ENCODE measurements at regions not wholly inside any gene's neighbourhood (a gene's known extent, or its start where the extent isn't known, plus 50 kb on each side); places are given as distances from the start of the nearest gene placed in this dataset.

DNA sequence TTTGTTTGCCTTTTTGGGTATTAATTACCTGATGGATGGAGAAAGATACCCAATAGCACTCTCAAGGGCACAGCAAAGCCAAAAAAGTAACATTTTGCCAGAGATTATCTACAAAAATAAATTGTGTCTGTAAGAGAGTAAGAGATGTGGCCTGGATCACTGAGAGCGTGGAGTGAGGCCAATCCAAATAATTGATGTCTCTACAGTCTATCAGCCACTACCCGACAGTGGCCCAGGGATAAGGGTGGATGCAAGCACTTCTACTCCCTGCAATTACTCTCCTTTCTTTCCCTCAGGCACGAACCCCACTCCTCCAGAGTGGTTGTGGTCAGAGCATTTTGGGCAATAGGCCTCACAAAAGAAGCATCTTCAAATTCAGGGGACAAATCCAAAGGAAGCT is 92.3 kb upstream of the ZC3H12C start:
- in situ Hi-C loops (cut with HindIII; ENCODE audit: low sequenced_read_pairs): no loop called here
- no peak for DNase-seq (ENCODE audit: low read depth)
- H3K4me3 ChIP-seq (ENCODE audit: low read depth, low read length): no peak overlapping the region
- TF ChIP-seq, protein P1, sequence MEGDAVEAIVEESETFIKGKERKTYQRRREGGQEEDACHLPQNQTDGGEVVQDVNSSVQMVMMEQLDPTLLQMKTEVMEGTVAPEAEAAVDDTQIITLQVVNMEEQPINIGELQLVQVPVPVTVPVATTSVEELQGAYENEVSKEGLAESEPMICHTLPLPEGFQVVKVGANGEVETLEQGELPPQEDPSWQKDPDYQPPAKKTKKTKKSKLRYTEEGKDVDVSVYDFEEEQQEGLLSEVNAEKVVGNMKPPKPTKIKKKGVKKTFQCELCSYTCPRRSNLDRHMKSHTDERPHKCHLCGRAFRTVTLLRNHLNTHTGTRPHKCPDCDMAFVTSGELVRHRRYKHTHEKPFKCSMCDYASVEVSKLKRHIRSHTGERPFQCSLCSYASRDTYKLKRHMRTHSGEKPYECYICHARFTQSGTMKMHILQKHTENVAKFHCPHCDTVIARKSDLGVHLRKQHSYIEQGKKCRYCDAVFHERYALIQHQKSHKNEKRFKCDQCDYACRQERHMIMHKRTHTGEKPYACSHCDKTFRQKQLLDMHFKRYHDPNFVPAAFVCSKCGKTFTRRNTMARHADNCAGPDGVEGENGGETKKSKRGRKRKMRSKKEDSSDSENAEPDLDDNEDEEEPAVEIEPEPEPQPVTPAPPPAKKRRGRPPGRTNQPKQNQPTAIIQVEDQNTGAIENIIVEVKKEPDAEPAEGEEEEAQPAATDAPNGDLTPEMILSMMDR (IDR thresholded peaks at IDR 0.05; ENCODE audit: low read depth, low read length, missing control alignments): no peak

DNA sequence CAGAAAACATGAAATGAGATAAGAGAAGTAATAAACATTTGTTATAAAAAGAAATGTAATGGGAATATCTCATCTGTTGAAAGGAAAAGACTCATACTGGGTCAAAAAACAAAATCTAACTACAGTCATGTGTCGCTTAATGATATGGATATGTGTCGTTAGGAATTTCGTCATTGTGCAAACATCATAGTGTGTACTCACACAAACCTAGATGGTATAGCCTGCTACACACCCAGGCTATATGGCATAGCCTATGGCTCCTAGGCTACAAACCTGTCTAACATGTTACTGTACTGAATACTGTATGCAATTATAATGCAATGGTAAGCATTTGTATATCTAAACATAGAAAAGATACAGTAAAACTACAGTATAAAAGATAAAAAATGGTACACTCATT is 89.8 kb upstream of the ZC3H12C start:
- no peak overlapping the region for H3K4me3 ChIP-seq (ENCODE audit: low read depth, low read length)
- TF ChIP-seq, protein P1 (IDR thresholded peaks at IDR 0.05; ENCODE audit: low read depth, low read length, missing control alignments): no peak
- DNase-seq (ENCODE audit: low read depth): no peak
- in situ Hi-C loops (cut with HindIII; ENCODE audit: low sequenced_read_pairs): no loop called here

DNA sequence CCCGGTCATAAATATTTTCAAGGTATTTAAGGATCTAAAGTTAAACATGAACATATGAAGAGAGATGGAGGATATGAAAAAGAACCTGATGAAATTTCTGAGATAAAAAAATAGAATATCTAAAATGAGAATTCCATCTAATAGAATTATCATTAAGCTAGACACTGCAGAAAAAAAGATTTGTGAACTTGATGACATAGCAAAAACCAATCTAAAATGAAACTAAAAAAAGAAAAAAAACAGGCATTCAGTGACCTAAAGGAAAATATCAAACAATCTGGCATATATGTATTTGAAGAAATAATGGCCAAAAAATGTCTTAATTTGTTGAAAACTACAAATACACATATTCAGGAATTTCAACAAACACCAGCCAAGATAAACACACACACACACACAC is 81.6 kb upstream of the ZC3H12C start:
- in situ Hi-C loops (cut with HindIII; ENCODE audit: low sequenced_read_pairs): no loop called here
- no peak overlapping the region for H3K4me3 ChIP-seq (ENCODE audit: low read depth, low read length)
- TF ChIP-seq, protein P1 (IDR thresholded peaks at IDR 0.05; ENCODE audit: low read depth, low read length, missing control alignments): no peak

DNA sequence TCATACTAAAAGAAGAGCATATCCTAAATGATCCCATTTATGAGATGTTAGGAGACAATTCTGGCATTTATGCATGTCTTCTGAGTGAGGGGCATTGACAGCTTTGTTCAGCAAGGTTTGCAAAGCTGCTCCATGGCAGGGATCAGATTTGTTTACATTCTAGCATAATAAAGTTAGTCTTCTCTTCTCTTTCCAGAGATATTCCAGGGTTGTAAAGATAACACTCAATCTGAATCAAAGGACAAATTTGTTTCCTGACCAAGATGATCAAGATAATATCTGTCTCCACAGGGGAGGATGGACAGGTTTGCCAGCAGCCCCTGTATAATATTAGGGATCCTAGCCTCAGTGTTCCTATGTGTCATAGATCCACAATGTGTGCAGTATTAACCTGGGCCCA is 77.5 kb upstream of the ZC3H12C start:
- DNase-seq (ENCODE audit: low read depth): no peak
- in situ Hi-C loops (cut with HindIII; ENCODE audit: low sequenced_read_pairs): no loop called here
- no peak overlapping the region for H3K4me3 ChIP-seq (ENCODE audit: low read depth, low read length)
- TF ChIP-seq, protein P1 (IDR thresholded peaks at IDR 0.05; ENCODE audit: low read depth, low read length, missing control alignments): no peak

More for the DNA sequence above, 81.6 kb upstream of the ZC3H12C start:
- no peak for DNase-seq (ENCODE audit: low read depth)

DNA sequence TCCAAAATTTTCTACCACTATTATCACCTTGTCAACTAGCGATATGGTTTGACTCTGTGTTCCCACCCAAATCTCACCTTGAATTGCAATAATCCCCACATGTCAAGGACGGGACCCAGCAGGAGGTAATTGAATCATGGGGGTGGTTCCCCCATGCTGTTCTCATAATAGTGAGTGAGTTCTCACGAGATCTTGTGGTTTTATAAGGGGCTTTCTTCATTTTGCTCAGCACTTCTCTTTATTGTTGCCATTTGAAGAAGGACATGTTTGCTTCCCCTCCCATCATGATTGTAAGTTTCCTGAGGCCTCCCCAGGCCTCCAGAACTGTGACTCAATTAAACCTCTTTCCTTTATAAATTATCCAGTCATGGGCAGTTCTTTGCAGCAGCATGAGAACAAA is 73.5 kb upstream of the ZC3H12C start:
- no peak overlapping the region for H3K4me3 ChIP-seq (ENCODE audit: low read depth, low read length)
- TF ChIP-seq, protein P1 (IDR thresholded peaks at IDR 0.05; ENCODE audit: low read depth, low read length, missing control alignments): no peak
- DNase-seq (ENCODE audit: low read depth): no peak
- in situ Hi-C loops (cut with HindIII; ENCODE audit: low sequenced_read_pairs): no loop called here

DNA sequence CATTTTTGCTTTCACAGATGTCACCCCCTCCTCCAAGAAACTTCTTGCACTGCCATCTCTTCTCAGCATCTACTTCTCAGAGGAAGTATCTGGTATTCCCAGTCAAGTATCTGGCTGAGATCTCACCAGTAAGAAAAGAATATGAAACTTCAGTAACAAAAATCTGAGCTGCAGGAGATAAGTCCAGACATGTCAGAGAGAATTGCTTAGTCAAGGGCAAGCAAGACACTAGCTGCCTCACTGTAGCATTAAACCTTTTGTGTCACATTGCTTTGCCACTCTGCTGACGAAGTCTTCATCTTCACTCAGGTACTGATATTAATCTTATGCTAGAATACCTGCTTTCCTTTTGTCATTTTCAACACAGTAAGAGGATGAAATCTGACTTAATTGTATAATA is 70.6 kb upstream of the ZC3H12C start:
- DNase-seq (ENCODE audit: low read depth): no peak
- TF ChIP-seq, protein P1 (IDR thresholded peaks at IDR 0.05; ENCODE audit: low read depth, low read length, missing control alignments): no peak
- in situ Hi-C loops (cut with HindIII; ENCODE audit: low sequenced_read_pairs): no loop called here
- no peak overlapping the region for H3K4me3 ChIP-seq (ENCODE audit: low read depth, low read length)

DNA sequence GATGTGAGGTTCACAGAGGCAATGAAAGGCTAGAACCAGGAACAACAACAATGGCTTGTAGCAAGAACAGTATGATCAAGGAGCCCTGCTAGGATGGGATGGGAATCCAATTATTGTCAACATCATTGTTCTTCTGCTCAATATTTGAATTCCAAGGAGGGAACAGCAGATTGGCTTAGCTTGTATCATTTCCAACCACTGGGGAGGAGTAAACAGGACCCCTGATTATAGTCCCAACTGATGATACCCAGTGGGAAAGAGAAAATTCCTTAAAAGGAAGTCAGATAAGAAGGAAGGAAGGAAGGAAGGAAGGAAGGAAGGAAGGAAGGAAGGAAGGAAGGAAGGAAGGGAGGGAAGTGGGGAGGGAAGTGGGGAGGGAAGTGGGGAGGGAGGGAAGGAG is 69.5 kb upstream of the ZC3H12C start:
- H3K4me3 ChIP-seq (ENCODE audit: low read depth, low read length): no peak overlapping the region
- in situ Hi-C loops (cut with HindIII; ENCODE audit: low sequenced_read_pairs): no loop called here
- no peak for DNase-seq (ENCODE audit: low read depth)
- TF ChIP-seq, protein P1 (IDR thresholded peaks at IDR 0.05; ENCODE audit: low read depth, low read length, missing control alignments): no peak

Data from astrocyte of the cerebellum (primary cell).